IMR-90 (cell line): ENCODE measurements at regions not wholly inside any gene's neighbourhood (a gene's known extent, or its start where the extent isn't known, plus 50 kb on each side); places are given as distances from the start of the nearest gene placed in this dataset.

Experiments
- BHLHE40 ChIP-seq: fragments of 150-350 bp; IDR thresholded peaks from 2 replicates; pipeline ENCODE4 v1.6.1; 2016; ENCODE audit warnings: mild to moderate bottlenecking, low read depth, low read length
- CHD1 ChIP-seq: IDR thresholded peaks from 2 replicates; pipeline ENCODE4 v1.6.1; 2012; ENCODE audit warnings: low read depth, low read length, improper control_type of control experiment
- CTCF ChIP-seq: conservative IDR thresholded peaks from 2 replicates; pipeline ENCODE4 v1.5.1; 2012; ENCODE audit warnings: mild to moderate bottlenecking, low read depth, low read length, improper control_type of control experiment
- MAZ ChIP-seq: IDR thresholded peaks from 2 replicates; pipeline ENCODE4 v1.6.1; 2012; ENCODE audit warnings: low read depth, mild to moderate bottlenecking, low read length, improper control_type of control experiment, moderate library complexity, borderline replicate concordance
- NFE2L2 ChIP-seq: fragments of 150-350 bp; IDR thresholded peaks from 2 replicates; pipeline ENCODE4 v1.6.1; 2016; ENCODE audit warnings: low read depth, mild to moderate bottlenecking, low read length
- POLR2A ChIP-seq: IDR thresholded peaks from 2 replicates; pipeline ENCODE4 v1.6.1; 2012; ENCODE audit warnings: mild to moderate bottlenecking, low read depth, low read length

GRCh38 chr2:118300832-118301231 is 212.6 kb downstream of the INSIG2 start:
- TF ChIP-seq POLR2A (no peak), CTCF (no peak), NFE2L2 (no peak), MAZ (no peak), CHD1 (no peak), BHLHE40 (no peak)
